ENCODE measurements at regions not wholly inside any gene's neighbourhood (a gene's known extent, or its start where the extent isn't known, plus 50 kb on each side); places are given as distances from the start of the nearest gene placed in this dataset.

GRCh38 chr13:67498948-67499347 lies 268.8 kb upstream of the PCDH9 start:
- TF ChIP-seq EZH2phosphoT487 (IDR thresholded peaks at IDR 0.05; ENCODE audit: borderline replicate concordance, low read length) (no peak), CTCF (conservative IDR thresholded peaks at IDR 0.05; ENCODE audit: low read depth, low read length) (no peak), EZH2 (IDR thresholded peaks at IDR 0.05; ENCODE audit: low read length, unreplicated experiment) (no peak)

Measured in PC-3 (cell line).